Calu3 (cell line): ENCODE measurements at regions not wholly inside any gene's neighbourhood (a gene's known extent, or its start where the extent isn't known, plus 50 kb on each side); places are given as distances from the start of the nearest gene placed in this dataset.

Experiments used
- BruUV-seq: library from RNA; stranded (reverse); fragments of 400-500 nt; replicated peaks from 2 replicates; lab custom pipeline; 2021; lab: Mats Ljungman, UMichigan
- CTCF ChIA-PET: fragments of 300-600 bp; sonication (Branson Sonifier 250); formaldehyde crosslinking; loops from one replicate; lab custom pipeline; 2022; ENCODE audit warnings: antibody characterized with exemption; lab: Charles Lee
- DNase-seq: peaks from one replicate; pipeline ENCODE4 v3.0.0; 2022
- H3K27ac Mint-ChIP-seq: one replicate; pipeline ENCODE4 v1.8.0; 2022; ENCODE audit warnings: mixed read lengths; ENCODE audit not compliant: unreplicated experiment
- H3K27me3 Mint-ChIP-seq: one replicate; pipeline ENCODE4 v1.8.0; 2022; ENCODE audit warnings: mixed read lengths; ENCODE audit not compliant: unreplicated experiment
- H3K36me3 Mint-ChIP-seq: one replicate; pipeline ENCODE4 v1.8.0; 2022; ENCODE audit warnings: mild to moderate bottlenecking, moderate library complexity, mixed read lengths; ENCODE audit not compliant: insufficient read depth, unreplicated experiment
- H3K4me1 Mint-ChIP-seq: one replicate; pipeline ENCODE4 v1.8.0; 2022; ENCODE audit warnings: mild to moderate bottlenecking, low read depth, mixed read lengths; ENCODE audit not compliant: unreplicated experiment
- H3K4me3 Mint-ChIP-seq: one replicate; pipeline ENCODE4 v1.8.0; 2022; ENCODE audit warnings: mild to moderate bottlenecking, low read depth, moderate library complexity, mixed read lengths; ENCODE audit not compliant: unreplicated experiment
- H3K9me3 Mint-ChIP-seq: one replicate; pipeline ENCODE4 v1.8.0; 2022; ENCODE audit warnings: low read depth, mixed read lengths; ENCODE audit not compliant: unreplicated experiment
- CTCF ChIP-seq: fragments of 200-600 bp; IDR thresholded peaks from one replicate; pipeline ENCODE4 v1.8.0; 2022; ENCODE audit warnings: antibody characterized with exemption; ENCODE audit not compliant: unreplicated experiment
- intact Hi-C: fragments of 100-400 bp; cut with micrococcal nuclease; formaldehyde crosslinking; loops from one replicate; pipeline ENCODE4 v1.10.0; 2022; ENCODE audit not compliant: unreplicated experiment

DNA sequence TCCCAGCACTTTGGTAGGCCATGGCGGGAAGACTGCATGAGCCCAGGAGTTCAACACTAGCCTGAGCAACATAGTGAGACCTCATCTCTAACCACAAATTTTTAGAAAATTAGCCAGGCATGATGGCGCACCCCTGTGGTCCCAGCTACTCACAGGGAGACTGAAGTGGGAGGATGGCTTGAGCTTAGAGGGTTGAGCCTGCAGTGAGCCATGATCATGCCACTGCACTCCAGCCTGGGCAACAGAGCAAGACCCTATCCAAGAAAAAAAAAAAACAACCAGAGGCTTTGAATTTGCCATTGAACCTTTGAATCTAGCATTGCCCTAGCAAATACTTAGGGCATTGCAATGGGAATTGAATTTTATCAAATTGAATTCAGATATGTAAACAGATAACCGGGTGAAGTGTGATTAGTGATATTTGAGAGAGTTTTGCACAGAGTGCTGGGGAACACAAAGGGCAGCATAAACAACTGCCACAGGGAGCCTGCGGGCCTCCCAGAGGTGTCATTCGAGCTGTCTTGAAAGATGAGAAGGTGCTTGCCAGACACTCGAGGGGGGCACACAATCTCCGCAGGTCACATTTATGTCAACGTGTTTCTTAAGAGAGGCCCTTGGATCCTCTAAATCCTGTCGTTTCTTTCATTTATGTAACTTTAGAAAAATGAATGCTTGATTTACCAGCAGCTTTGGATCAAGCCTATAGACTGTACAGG, 200.3 kb downstream of the AASDH start:
- BruUV-seq, result no TSS peak
- H3K27me3 Mint-ChIP-seq, result no peaks in the 10 kb centered on the region
- H3K36me3 Mint-ChIP-seq, result no peaks in the 10 kb centered on the region
- no peak for DNase-seq
- no peak overlapping the region for H3K4me3 Mint-ChIP-seq
- TF ChIP-seq CTCF, result no peak
- CTCF ChIA-PET, result no interaction called here
- no peaks in the 10 kb centered on the region for H3K9me3 Mint-ChIP-seq
- H3K27ac Mint-ChIP-seq, result no peak overlapping the region
- no peaks in the 10 kb centered on the region for H3K4me1 Mint-ChIP-seq
- intact Hi-C loops, result no loop called here

DNA sequence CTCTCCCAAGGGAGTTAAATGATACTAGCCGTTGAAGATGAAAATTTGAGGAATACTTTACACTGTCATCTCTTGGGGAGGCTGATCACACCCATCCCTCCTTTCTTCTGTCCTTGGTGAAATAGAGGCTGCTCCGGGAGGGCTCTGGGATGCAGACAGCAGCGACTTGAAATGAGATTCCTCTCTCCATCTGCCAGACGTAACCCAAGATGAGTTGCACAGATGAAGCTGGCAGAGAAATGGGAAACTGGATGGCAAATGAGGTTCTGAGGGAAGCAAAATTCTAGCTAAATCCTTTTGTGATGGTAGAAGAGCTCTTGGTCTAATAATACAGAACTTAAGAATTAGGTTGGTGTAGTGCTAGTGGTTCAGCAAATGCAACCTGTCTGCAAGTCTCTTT, 201.4 kb downstream of the AASDH start:
- CTCF ChIA-PET, result no interaction called here
- intact Hi-C loops, result no loop called here
- Mint-ChIP-seq H3K4me3 (no peak overlapping the region), H3K27ac (no peak overlapping the region), H3K36me3 (no peaks in the 10 kb centered on the region), H3K4me1 (no peaks in the 10 kb centered on the region), H3K9me3 (no peaks in the 10 kb centered on the region), H3K27me3 (no peaks in the 10 kb centered on the region)
- no peak for TF ChIP-seq CTCF
- DNase-seq, result no peak
- no TSS peak for BruUV-seq

- Mint-ChIP-seq H3K27me3 (no peaks in the 10 kb centered on the region), H3K9me3 (no peaks in the 10 kb centered on the region), H3K27ac (no peak overlapping the region), H3K4me1 (no peaks in the 10 kb centered on the region), H3K4me3 (no peak overlapping the region), H3K36me3 (no peaks in the 10 kb centered on the region)
- CTCF ChIA-PET, result no interaction called here
- no peak for TF ChIP-seq CTCF
- intact Hi-C loops, result no loop called here
- DNase-seq, result no peak
- no TSS peak for BruUV-seq
Measured at GRCh38 chr4:56184214-56184613, 203.1 kb downstream of the AASDH start.

- no peaks in the 10 kb centered on the region for H3K27me3 Mint-ChIP-seq
- H3K4me1 Mint-ChIP-seq, result no peaks in the 10 kb centered on the region
- H3K36me3 Mint-ChIP-seq, result no peaks in the 10 kb centered on the region
- no peak overlapping the region for H3K27ac Mint-ChIP-seq
- no peak for DNase-seq
- no TSS peak for BruUV-seq
- CTCF ChIA-PET, result no interaction called here
- H3K9me3 Mint-ChIP-seq, result no peaks in the 10 kb centered on the region
- TF ChIP-seq CTCF, result no peak
- H3K4me3 Mint-ChIP-seq, result no peak overlapping the region
- intact Hi-C loops, result no loop called here
Measured at GRCh38 chr4:56183344-56183959, 203.8 kb downstream of the AASDH start.
